Stimulated activated memory B cell treated with anti-CD40 and anti-IgM and Interleukin-4, amounts not matched to agents 10 μg/mL and 1 μg/mL and 100 μg/mL, for 72 hours (primary cell): ENCODE measurements at regions not wholly inside any gene's neighbourhood (a gene's known extent, or its start where the extent isn't known, plus 50 kb on each side); places are given as distances from the start of the nearest gene placed in this dataset.
A peak's percentile ranks its signal among the peaks of the same experiment; 100 is the strongest.
"Not testable (repeated sequence)": the region's sequence is repeated elsewhere in the genome, so short reads cannot be mapped to it uniquely, and the experiment has no call there.

Source experiments
- ATAC-seq: fragments of 150-1000 bp; cut with Tn5 transposase; 2 replicates; pipeline ENCODE4 v1.10.0; 2021
- H3K27ac Mint-ChIP-seq: one replicate; pipeline ENCODE4 v1.8.0; 2022; ENCODE audit warnings: mild to moderate bottlenecking, mixed read lengths
- H3K27me3 Mint-ChIP-seq: one replicate; pipeline ENCODE4 v1.8.0; 2022; ENCODE audit warnings: mixed read lengths
- H3K36me3 Mint-ChIP-seq: one replicate; pipeline ENCODE4 v1.8.0; 2022; ENCODE audit warnings: mixed read lengths
- H3K4me1 Mint-ChIP-seq: one replicate; pipeline ENCODE4 v1.8.0; 2022; ENCODE audit warnings: mixed read lengths
- H3K4me3 Mint-ChIP-seq: one replicate; pipeline ENCODE4 v1.8.0; 2022; ENCODE audit warnings: mild to moderate bottlenecking, moderate library complexity, mixed read lengths
- H3K9me3 Mint-ChIP-seq: one replicate; pipeline ENCODE4 v1.8.0; 2022; ENCODE audit warnings: mixed read lengths

DNA sequence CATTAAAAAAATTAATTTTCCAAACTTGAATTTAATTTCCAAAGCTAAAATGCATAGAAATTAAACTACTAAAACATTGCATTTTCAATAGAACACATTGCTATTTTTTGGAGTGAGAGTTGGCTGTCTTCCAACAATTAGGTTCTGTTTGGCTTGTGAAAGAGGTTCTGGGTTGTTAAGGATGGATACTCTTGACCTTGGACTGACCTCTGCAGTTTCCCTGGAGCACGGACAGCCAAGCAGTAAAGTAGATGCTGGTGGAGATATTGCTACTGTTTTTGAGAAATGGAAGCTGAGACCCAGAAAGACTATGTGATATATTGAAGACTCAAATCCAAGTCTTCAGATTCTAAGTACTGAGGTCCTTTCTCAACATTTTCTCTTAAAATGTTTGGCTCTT lies 95.9 kb upstream of the CHD6 start:
- H3K27me3 Mint-ChIP-seq, result peaks cover 39% of the 10 kb centered on the region

DNA sequence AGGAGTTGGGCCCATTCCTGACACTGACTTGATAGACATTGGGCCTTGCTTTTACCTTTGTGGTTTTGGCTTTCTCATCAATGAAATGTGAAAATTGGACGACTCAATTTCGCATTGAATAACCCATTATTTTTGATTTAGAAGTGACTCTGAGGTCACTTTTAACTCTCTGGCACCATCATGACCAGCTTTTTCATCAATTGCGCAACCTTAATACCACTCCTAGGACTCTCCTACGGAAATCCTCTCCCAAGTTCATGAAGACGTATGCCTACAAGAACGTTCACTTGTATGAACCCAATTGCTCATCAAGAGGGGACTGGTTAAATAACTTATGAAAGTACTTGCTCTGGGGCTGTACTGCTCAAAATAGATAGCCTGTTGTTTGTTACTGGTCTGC lies 86.7 kb upstream of the CHD6 start:
- Mint-ChIP-seq H3K4me1 (no peaks in the 10 kb centered on the region), H3K36me3 (no peaks in the 10 kb centered on the region), H3K9me3 (peaks cover 4% of the 10 kb centered on the region), H3K27ac (no peak overlapping the region), H3K27me3 (peaks cover 10% of the 10 kb centered on the region), H3K4me3 (no peak overlapping the region)
- ATAC-seq, result no peak

More for the DNA sequence above, 95.9 kb upstream of the CHD6 start:
- Mint-ChIP-seq H3K27ac (no peak overlapping the region), H3K4me3 (no peak overlapping the region), H3K4me1 (no peaks in the 10 kb centered on the region), H3K36me3 (no peaks in the 10 kb centered on the region), H3K9me3 (no peaks in the 10 kb centered on the region)
- no peak for ATAC-seq

DNA sequence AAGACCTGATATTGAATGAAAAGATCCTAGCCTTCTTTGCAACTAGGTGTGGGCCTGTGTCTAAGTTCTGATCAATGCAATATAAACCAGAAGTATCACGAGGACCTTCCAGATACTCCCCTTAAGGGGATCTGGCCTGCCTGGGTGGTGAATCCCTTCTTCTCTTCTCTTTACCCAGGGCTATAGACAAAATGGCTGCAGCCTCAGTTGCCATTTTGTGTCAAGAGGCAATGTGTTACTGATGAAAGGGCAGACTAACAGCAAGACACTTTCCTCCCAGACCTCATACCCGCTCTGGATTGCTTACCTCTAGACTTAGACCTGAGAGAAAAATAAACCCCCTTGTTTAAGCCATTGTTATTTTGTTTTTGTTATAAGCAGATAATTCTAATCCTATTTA lies 84.5 kb upstream of the CHD6 start:
- Mint-ChIP-seq H3K9me3 (peaks cover 4% of the 10 kb centered on the region), H3K4me3 (no peak overlapping the region), H3K4me1 (peaks cover 4% of the 10 kb centered on the region), H3K36me3 (no peaks in the 10 kb centered on the region), H3K27me3 (peaks cover 14% of the 10 kb centered on the region), H3K27ac (no peak overlapping the region)
- ATAC-seq, result no peak

DNA sequence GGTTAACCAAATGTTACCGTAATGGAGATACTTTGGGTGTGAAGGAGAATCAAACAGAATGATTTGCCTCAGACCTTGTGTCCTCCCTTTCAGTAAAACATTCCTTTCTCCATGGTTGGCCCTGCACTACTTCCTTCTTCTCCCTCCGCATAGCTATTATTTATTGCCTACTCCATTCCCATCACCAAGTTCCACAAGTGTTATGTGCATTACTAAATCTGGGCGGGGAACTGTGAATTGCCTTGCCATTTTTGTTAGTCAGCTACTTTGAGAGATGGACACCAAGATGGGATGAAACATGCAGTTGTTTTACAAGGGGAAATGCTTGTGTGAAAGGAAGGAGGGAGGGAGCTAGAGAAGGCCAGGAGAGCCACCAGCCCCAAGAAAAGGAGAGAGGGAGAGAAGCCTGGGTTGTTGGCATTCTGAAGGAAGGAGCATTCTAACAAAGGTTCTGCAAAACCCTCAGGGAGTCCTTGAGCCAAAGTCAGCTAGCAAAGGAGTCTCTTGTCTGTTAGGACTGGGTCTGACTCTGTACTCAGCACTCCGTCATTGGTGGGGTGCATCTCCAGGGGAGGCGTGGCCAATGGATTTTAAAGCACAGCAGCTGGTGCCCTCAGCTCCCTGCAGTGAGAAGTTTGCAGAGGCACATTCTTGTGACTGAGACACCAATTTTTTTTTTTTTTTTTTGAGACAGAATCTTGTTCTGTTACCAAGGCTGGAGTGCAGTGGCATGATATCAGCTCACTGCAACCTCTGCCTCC lies 83.6 kb upstream of the CHD6 start:
- peaks cover 7% of the 10 kb centered on the region for H3K4me1 Mint-ChIP-seq
- H3K9me3 Mint-ChIP-seq, result no peaks in the 10 kb centered on the region
- no peak overlapping the region for H3K27ac Mint-ChIP-seq
- no peak for ATAC-seq
- H3K4me3 Mint-ChIP-seq, result no peak overlapping the region
- H3K36me3 Mint-ChIP-seq, result no peaks in the 10 kb centered on the region
- H3K27me3 Mint-ChIP-seq, result peaks cover 10% of the 10 kb centered on the region

DNA sequence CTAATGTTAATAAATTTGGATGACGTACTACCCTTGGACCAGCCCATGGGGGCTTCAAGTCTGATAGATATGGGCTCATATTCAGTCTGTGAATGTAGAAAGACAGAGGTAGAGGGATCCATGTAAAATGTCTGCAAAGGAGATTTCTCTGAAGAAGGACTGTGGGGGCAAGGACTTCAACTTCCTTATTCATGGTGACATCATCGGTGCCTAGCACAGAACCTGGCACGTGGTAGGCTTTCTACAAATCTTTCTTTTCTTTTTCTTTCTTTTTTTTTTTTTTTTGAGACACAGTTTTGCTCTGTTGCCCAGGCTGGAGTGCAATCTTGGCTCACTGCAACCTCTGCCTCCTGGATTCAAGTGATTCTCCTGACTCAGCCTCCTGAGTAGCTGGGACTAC lies 81.5 kb upstream of the CHD6 start:
- H3K27me3 Mint-ChIP-seq, ATAC-seq, H3K4me1 Mint-ChIP-seq, H3K9me3 Mint-ChIP-seq, H3K36me3 Mint-ChIP-seq, H3K4me3 Mint-ChIP-seq, H3K27ac Mint-ChIP-seq: not testable (repeated sequence)

DNA sequence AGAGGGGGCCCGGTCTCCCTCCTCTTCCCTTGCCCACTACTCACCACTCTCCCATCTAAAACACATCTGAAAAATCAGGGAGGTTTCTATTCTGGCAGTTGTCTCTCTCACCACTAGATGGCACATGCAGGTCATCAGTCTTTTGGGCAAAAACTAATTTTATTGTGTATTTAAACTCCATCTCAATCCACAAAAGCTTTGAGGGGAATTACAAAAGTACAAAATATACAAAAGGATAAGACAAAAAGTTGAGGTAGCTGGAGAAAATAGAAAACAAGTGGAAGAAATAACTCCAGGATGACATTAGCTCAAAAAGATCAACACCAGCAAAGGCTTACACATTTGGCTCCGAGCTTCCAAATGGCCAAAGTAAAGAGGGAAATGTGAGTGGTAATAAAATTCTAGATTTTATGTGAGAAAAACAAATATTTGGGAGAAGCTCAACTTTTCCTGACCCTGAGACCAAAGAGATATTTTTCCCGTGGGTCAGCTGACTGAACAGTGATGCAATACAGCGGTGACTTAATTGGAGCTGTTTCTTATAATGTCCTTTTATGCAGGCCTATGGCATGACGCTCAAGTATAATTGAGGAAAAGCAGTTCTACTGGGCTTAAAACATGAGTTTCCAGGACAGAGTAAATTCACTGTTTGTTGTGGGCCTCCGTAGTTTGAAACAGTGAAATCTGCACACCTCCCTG lies 79.8 kb upstream of the CHD6 start:
- no peaks in the 10 kb centered on the region for H3K9me3 Mint-ChIP-seq
- H3K27me3 Mint-ChIP-seq, result peaks cover 9% of the 10 kb centered on the region
- no peaks in the 10 kb centered on the region for H3K36me3 Mint-ChIP-seq
- no peak overlapping the region for H3K4me3 Mint-ChIP-seq
- H3K4me1 Mint-ChIP-seq, result peaks cover 19% of the 10 kb centered on the region
- no peak for ATAC-seq
- H3K27ac Mint-ChIP-seq, result peak overlapping the region; percentile 9

DNA sequence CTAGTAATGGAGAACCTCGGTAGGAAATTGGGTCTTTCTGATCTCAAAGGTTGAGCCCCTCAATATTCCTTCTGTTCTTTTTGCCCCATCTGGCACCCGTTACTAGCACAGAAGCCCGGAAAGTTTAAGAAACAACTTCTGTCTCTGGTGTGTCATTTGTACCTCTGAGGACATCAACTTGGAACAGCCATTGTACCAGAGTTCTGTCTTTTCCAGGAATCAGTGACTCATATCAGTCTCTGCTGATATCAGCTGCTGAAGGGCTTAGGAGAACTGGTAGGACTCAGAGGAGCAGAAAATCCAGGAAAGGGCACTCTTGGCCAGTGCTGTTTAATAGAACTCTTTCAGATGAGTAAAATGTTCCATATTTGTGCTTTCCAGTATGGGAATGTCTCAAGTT lies 78.3 kb upstream of the CHD6 start:
- Mint-ChIP-seq H3K27me3 (peaks cover 9% of the 10 kb centered on the region), H3K36me3 (no peaks in the 10 kb centered on the region), H3K4me1 (peaks cover 26% of the 10 kb centered on the region), H3K9me3 (no peaks in the 10 kb centered on the region), H3K27ac (no peak overlapping the region), H3K4me3 (no peak overlapping the region)
- ATAC-seq, result no peak

DNA sequence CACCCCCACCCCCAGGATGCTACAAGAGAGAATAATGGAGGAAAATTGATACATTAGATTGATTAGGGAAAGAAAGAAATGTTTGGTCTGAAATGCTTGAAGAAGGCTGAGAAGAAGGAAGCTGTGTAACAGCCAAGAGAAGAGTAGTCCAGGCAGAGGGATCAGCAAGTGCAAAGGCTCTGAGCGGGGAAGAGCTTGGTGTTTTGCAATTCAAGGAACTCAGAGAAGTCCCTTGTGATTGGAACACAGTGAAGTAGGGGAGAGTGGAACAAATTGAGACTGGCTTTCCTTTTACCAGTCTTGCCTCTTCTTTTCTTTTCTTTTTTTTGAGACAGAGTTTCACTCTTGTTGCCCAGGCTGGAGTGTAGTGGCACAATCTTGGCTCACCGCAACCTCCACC lies 76.6 kb upstream of the CHD6 start:
- Mint-ChIP-seq H3K9me3 (no peaks in the 10 kb centered on the region), H3K4me1 (peaks cover 26% of the 10 kb centered on the region), H3K36me3 (no peaks in the 10 kb centered on the region), H3K27ac (peak overlapping the region; percentile 92), H3K4me3 (no peak overlapping the region), H3K27me3 (peaks cover 9% of the 10 kb centered on the region)
- no peak for ATAC-seq

DNA sequence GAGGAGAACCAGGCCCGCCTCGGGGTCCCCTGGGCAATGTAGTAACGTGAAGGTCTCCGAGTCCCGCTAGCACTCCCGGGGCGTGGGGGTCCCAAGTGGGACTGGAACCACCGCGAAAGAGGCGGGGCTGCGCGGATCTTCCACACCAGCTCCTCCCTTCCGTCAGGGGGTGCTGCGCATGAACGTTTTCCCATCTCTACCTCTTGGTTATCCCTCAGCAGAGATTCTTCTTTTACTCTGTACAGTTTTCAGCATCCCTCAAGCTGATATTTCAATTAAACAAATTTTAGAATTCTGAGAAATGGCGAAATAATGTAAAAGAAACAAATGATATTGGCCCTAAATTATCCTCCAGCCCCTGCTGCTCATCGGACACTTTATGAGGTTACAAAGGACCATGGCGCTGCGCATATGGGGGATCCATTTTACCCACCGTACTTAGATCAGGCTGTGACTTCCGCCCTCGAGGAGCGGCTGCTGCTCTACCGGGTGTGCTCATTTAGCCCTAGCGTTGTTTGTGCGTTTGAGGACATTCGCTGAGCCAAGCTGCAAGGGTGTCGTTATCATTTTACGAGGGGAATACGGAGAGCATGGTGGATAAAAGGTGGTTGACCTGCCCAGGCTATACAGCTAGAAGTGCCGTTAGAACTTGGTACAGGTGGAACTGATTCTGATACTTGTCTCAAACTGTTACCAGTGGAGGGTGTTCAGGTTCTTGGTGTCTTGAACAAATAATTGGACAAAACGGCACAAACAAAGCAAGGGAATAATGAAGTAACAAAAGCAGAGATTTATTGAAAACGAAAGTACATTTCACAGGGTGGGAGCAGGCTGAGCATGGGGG lies 75.2 kb upstream of the CHD6 start:
- H3K27me3 Mint-ChIP-seq, result peaks cover 9% of the 10 kb centered on the region
- H3K36me3 Mint-ChIP-seq, result no peaks in the 10 kb centered on the region
- H3K4me3 Mint-ChIP-seq, result peak overlapping the region; percentile 86
- H3K4me1 Mint-ChIP-seq, result peaks cover 26% of the 10 kb centered on the region
- ATAC-seq, result peak; percentile 95
- no peaks in the 10 kb centered on the region for H3K9me3 Mint-ChIP-seq
- peak overlapping the region; percentile 92 for H3K27ac Mint-ChIP-seq

DNA sequence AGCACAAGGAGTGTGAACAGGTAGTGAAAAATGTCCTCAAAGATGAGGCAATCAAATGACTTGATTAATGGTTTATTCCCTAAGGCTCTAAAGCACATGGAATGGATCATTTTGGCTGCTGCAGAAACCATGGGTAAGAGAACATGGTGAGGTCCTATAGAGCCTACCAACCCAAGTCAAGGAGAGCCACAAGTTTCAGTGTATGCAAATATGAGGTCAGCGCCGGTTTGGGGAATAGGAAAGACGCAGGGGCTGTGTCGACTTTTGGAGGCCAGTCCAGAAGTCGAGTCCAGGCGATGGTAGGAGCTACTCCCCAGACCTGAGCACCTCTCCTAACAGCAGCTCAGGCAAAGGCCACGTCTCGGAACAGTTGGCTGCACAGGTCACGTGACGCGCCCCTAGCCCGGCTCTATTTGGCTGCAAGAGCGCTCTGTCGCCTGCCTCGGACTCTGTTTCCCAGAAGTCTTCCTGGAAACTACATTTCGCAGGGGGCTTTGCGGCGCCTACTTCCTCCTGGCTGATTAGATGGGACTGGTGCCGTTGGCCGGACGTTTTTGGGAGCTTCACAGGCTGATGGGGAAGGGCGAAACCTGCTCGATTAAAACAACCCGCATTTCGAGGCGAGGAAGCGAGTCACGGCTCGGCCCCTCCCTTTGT lies 74.4 kb upstream of the CHD6 start:
- Mint-ChIP-seq H3K36me3 (no peaks in the 10 kb centered on the region), H3K4me1 (peaks cover 21% of the 10 kb centered on the region), H3K27ac (peak overlapping the region; percentile 92), H3K27me3 (peaks cover 4% of the 10 kb centered on the region), H3K9me3 (no peaks in the 10 kb centered on the region), H3K4me3 (peak overlapping the region; percentile 86)
- ATAC-seq, result peak; percentile 82

DNA sequence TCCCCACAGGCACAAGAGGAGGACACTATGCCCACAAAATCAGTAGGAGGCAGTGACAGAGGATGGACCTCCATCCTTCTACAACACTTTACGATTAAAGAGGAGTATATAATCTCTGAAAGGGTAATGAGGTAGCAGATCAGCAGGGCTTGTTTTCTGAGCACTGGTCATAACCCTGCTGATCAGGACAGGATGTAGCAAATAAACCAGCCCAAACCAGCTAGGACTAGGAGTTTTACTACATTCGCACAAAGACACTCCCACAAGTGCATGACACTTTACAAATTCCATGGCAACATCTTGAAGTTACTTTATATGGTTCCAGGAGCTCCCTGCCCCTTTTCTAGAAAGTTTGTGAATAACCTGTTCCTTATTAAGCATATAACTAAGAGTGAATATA lies 73.3 kb upstream of the CHD6 start:
- Mint-ChIP-seq H3K27ac (no peak overlapping the region), H3K36me3 (no peaks in the 10 kb centered on the region), H3K4me1 (peaks cover 19% of the 10 kb centered on the region), H3K4me3 (no peak overlapping the region), H3K27me3 (no peaks in the 10 kb centered on the region), H3K9me3 (no peaks in the 10 kb centered on the region)
- ATAC-seq, result no peak

DNA sequence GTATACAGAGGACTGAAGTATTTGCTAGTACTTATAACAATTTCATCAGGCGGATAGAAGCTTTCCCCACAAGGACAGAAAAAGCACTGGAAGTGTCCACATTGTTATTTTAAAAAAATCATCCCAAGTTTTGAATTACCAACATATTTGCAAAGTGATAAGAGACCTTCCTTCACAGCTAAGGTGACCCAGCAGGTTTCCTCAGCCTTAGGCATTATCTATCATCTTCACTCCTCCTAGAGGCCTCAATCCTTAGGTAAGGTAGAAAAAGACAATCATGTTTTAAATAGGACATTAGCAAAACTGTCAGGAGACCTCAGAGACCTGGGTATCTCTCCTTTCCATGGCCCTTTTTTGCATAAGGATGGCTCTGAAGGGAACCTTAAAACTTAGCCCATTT lies 72.5 kb upstream of the CHD6 start:
- Mint-ChIP-seq H3K27ac (no peak overlapping the region), H3K4me1 (peaks cover 19% of the 10 kb centered on the region), H3K27me3 (no peaks in the 10 kb centered on the region), H3K9me3 (no peaks in the 10 kb centered on the region), H3K36me3 (no peaks in the 10 kb centered on the region), H3K4me3 (no peak overlapping the region)
- ATAC-seq, result no peak

DNA sequence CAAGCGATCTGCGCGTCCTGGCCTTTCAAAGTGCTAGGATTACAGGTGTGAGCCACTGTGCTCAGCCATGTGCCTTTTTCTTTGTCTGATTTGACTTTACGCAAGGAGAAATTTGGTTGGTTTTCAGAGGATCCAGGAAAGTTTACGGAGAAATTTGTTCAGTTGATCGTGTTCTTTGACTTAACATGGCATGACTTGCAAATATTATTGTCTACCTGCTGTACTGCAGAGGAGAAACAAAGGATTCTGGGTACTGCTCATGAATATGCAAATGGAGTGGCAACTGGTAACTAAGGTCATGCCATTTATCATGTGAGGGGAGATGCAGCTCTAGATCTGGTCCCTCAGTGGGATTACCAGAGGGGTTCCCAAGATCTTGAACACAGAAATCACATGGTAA lies 68.8 kb upstream of the CHD6 start:
- H3K9me3 Mint-ChIP-seq, result no peaks in the 10 kb centered on the region
- no peaks in the 10 kb centered on the region for H3K27me3 Mint-ChIP-seq

DNA sequence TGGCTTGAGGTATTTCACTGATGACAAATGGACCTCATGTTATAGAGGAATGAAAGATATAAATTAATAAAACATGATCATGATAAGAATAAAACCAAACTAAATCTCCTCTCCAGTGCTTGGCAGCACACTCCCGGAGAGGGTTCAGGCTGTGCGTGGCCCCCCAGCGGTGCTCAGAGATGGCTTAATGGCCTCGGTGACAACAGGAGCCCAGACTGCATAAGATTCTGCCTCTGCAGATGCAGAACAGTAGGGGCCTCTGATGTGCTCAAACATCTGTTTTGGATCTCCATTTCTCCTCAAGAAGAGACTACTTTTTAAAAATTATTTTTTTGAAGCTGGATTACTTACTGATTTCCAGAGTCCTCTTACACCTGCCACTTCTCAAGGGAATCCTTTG lies 67.0 kb upstream of the CHD6 start:
- H3K4me3 Mint-ChIP-seq, H3K9me3 Mint-ChIP-seq, H3K27me3 Mint-ChIP-seq, H3K36me3 Mint-ChIP-seq, ATAC-seq, H3K27ac Mint-ChIP-seq, H3K4me1 Mint-ChIP-seq: not testable (repeated sequence)

More for the DNA sequence above, 68.8 kb upstream of the CHD6 start:
- Mint-ChIP-seq H3K27ac (no peak overlapping the region), H3K4me3 (no peak overlapping the region), H3K4me1 (peaks cover under 1% of the 10 kb centered on the region), H3K36me3 (no peaks in the 10 kb centered on the region)
- no peak for ATAC-seq

DNA sequence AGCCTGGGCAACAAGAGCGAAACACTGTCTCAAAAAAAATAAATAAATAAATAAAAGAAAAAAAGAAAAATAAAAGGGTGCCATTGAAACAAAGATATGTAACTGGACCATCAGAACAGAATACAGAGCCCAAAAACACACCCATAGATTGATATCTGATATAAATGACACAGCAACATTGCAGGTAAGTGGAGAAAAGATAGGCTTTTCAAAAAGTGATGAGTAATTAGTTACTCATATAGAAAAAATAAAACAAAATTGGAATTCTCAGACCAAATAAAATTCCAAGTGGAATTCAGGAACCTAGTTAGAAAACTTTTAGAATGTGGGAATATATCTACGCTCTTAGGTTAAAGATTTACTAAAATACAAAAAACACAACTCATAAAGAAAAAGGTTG lies 60.6 kb upstream of the CHD6 start:
- H3K27me3 Mint-ChIP-seq, result peaks cover 16% of the 10 kb centered on the region

More for the DNA sequence above, 60.6 kb upstream of the CHD6 start:
- H3K27ac Mint-ChIP-seq, result no peak overlapping the region
- no peaks in the 10 kb centered on the region for H3K9me3 Mint-ChIP-seq
- H3K4me1 Mint-ChIP-seq, result peaks cover 3% of the 10 kb centered on the region
- H3K36me3 Mint-ChIP-seq, result no peaks in the 10 kb centered on the region
- no peak for ATAC-seq
- no peak overlapping the region for H3K4me3 Mint-ChIP-seq
